Testis (tissue), 2 donors: ENCODE measurements at regions not wholly inside any gene's neighbourhood (a gene's known extent, or its start where the extent isn't known, plus 50 kb on each side); places are given as distances from the start of the nearest gene placed in this dataset.

Experiments used
- CTCF ChIP-seq, 3 experiments: fragments of 450-650 bp in 2 of 3; fragments of 200-600 bp in 1 of 3; sonication (generic) in 1 of 3; IDR thresholded peaks; one replicate each; pipeline ENCODE4 v1.5.1; 2016 to 2019; ENCODE audit warnings: antibody characterized with exemption in 3 of 3, mild to moderate bottlenecking in 2 of 3, moderate library complexity in 1 of 3
- POLR2A ChIP-seq: fragments of 450-650 bp; IDR thresholded peaks from one replicate; pipeline ENCODE4 v1.6.1; 2017; ENCODE audit warnings: antibody characterized with exemption, mild to moderate bottlenecking, moderate library complexity

- TF ChIP-seq CTCF (IDR thresholded peaks at IDR 0.05): no peak
- no peak for TF ChIP-seq POLR2A
Observed at GRCh38 chr5:125582352-125582751, 835.9 kb upstream of the ZNF608 start.
